H1 (cell line): ENCODE measurements at regions not wholly inside any gene's neighbourhood (a gene's known extent, or its start where the extent isn't known, plus 50 kb on each side); places are given as distances from the start of the nearest gene placed in this dataset.

Experiments
- CTCF ChIA-PET: fragments of 300-600 bp; sonication (Branson Sonifier 250); formaldehyde crosslinking; loops from one replicate; lab custom pipeline; 2021; ENCODE audit not compliant: partially characterized antibody; lab: Charles Lee
- POLR2A ChIA-PET: fragments of 300-600 bp; sonication (Branson Sonifier 250); formaldehyde crosslinking; loops from one replicate; lab custom pipeline; 2021; ENCODE audit warnings: inconsistent platforms; ENCODE audit not compliant: partially characterized antibody; lab: Charles Lee
- DNase-seq, 2 experiments: peaks; one replicate each; pipeline versions ENCODE4 v3.0.0 to v3.0.0-alpha.2; 2010 to 2022; ENCODE audit warnings: low spot score in 2 of 2, low read depth in 1 of 2, mixed read lengths in 1 of 2
- FAIRE-seq: peaks from 2 replicates; lab custom pipeline; 2011; peaks lifted over from hg19 to GRCh38; lab: Jason Lieb, UNC
- H2AFZ ChIP-seq: 2 replicates; pipeline ENCODE4 v1.8.1; 2012; ENCODE audit warnings: low read length, inconsistent platforms
- H2AK5ac ChIP-seq: 2 replicates; pipeline ENCODE4 v1.6.1; 2013; ENCODE audit warnings: low read depth, low read length
- H2BK120ac ChIP-seq: replicated peaks from 2 replicates; pipeline ENCODE3; 2013; ENCODE audit warnings: low read depth, low read length, inconsistent platforms
- H2BK12ac ChIP-seq: 2 replicates; pipeline ENCODE4 v1.6.1; 2013; ENCODE audit warnings: low read depth, low read length
- H2BK15ac ChIP-seq: 2 replicates; pipeline ENCODE4 v1.6.1; 2013; ENCODE audit warnings: low read length
- H2BK20ac ChIP-seq: 2 replicates; pipeline ENCODE4 v1.6.1; 2013; ENCODE audit warnings: low read length
- H2BK5ac ChIP-seq: 2 replicates; pipeline ENCODE4 v1.6.1; 2013; ENCODE audit warnings: low read depth, low read length
- H3K14ac ChIP-seq: 2 replicates; pipeline ENCODE4 v1.6.1; 2013; ENCODE audit warnings: inconsistent platforms; ENCODE audit not compliant: insufficient read length
- H3K18ac ChIP-seq: 2 replicates; pipeline ENCODE4 v1.6.1; 2013; ENCODE audit warnings: low read length; ENCODE audit errors: extremely low read depth
- H3K23ac ChIP-seq: 2 replicates; pipeline ENCODE4 v1.6.1; 2013; ENCODE audit warnings: inconsistent platforms; ENCODE audit not compliant: insufficient read length
- H3K23me2 ChIP-seq: 2 replicates; pipeline ENCODE4 v1.6.1; 2013; ENCODE audit warnings: low read depth, low read length
- H3K27ac ChIP-seq: 2 replicates; pipeline ENCODE4 v1.6.1; 2011; ENCODE audit warnings: low read depth, low read length, inconsistent platforms
- H3K27me3 ChIP-seq, 4 experiments: replicated peaks in 1 of 4; 1 replicate in 1 of 4; 2 replicates in 3 of 4; pipeline versions ENCODE4 v1.6.1 to v1.8.1; 2011 to 2013; ENCODE audit warnings: low read length in 3 of 4, mild to moderate bottlenecking in 3 of 4, inconsistent platforms in 2 of 4, mixed read lengths in 2 of 4, moderate library complexity in 1 of 4; ENCODE audit not compliant: control insufficient read depth in 3 of 4, insufficient read depth in 3 of 4; ENCODE audit errors: extremely low read depth in 1 of 4
- H3K36me3 ChIP-seq, 4 experiments: 2 replicates each; pipeline versions ENCODE4 v1.6.1 to v1.8.1; 2011 to 2013; ENCODE audit warnings: mild to moderate bottlenecking in 4 of 4, low read length in 3 of 4, moderate library complexity in 2 of 4, control low read depth in 1 of 4, inconsistent platforms in 1 of 4; ENCODE audit not compliant: insufficient read depth in 4 of 4, control insufficient read depth in 2 of 4
- H3K4ac ChIP-seq: replicated peaks from 2 replicates; pipeline ENCODE3; 2013; ENCODE audit warnings: low read length, low read depth, mixed read lengths, inconsistent platforms; ENCODE audit not compliant: insufficient read length
- H3K4me1 ChIP-seq, 4 experiments: replicated peaks in 1 of 4; 1 replicate in 1 of 4; 2 replicates in 3 of 4; pipeline versions ENCODE4 v1.6.1 to v1.8.1; 2011 to 2013; ENCODE audit warnings: low read length in 3 of 4, inconsistent platforms in 2 of 4, mixed read lengths in 1 of 4; ENCODE audit not compliant: insufficient read depth in 4 of 4, control insufficient read depth in 3 of 4
- H3K4me2 ChIP-seq, 2 experiments: 2 replicates each; pipeline versions ENCODE4 v1.6.1 to v1.8.1; 2011 to 2013; ENCODE audit warnings: low read depth in 2 of 2, low read length in 2 of 2, control low read depth in 1 of 2, inconsistent platforms in 1 of 2, mild to moderate bottlenecking in 1 of 2; ENCODE audit not compliant: insufficient read depth in 1 of 2
- H3K4me3 ChIP-seq, 4 experiments: fragments of 200-600, 300-600 bp in 1 of 4; sonication (generic), shearing (Covaris generic), sonication (Bioruptor Twin) in 1 of 4; 2 replicates each; pipeline versions ENCODE4 v1.5.1 to v1.8.1; 2011 to 2016; ENCODE audit warnings: low read length in 4 of 4, low read depth in 3 of 4, control low read depth in 2 of 4, inconsistent platforms in 2 of 4, mild to moderate bottlenecking in 2 of 4, mixed read lengths in 1 of 4, moderate library complexity in 1 of 4; ENCODE audit not compliant: insufficient read depth in 2 of 4; ENCODE audit errors: extremely low read depth in 1 of 4
- H3K56ac ChIP-seq: replicated peaks from 2 replicates; pipeline ENCODE3; 2013; ENCODE audit warnings: low read depth, mild to moderate bottlenecking, mixed read lengths, low read length, inconsistent platforms; ENCODE audit not compliant: insufficient read length
- H3K79me1 ChIP-seq: 2 replicates; pipeline ENCODE4 v1.6.1; 2013; ENCODE audit warnings: low read depth, low read length, control low read depth
- H3K79me2 ChIP-seq, 2 experiments: 2 replicates each; pipeline versions ENCODE4 v1.6.1 to v1.8.1; 2012 to 2013; ENCODE audit warnings: low read length in 2 of 2, mild to moderate bottlenecking in 2 of 2, inconsistent platforms in 1 of 2; ENCODE audit not compliant: insufficient read depth in 2 of 2, control insufficient read depth in 1 of 2
- H3K9ac ChIP-seq, 4 experiments: replicated peaks in 1 of 4; 1 replicate in 1 of 4; 2 replicates in 3 of 4; pipeline versions ENCODE4 v1.6.1 to v1.8.1; 2011 to 2013; ENCODE audit warnings: low read depth in 3 of 4, low read length in 3 of 4, control low read depth in 2 of 4, mild to moderate bottlenecking in 2 of 4, moderate library complexity in 2 of 4, inconsistent platforms in 1 of 4; ENCODE audit errors: extremely low read depth in 1 of 4
- H3K9me3 ChIP-seq, 2 experiments: 2 replicates each; pipeline versions ENCODE4 v1.6.1 to v1.8.1; 2012 to 2013; ENCODE audit warnings: mild to moderate bottlenecking in 2 of 2, moderate library complexity in 2 of 2, control low read depth in 1 of 2, inconsistent platforms in 1 of 2, low read depth in 1 of 2, low read length in 1 of 2, mixed read lengths in 1 of 2; ENCODE audit not compliant: insufficient read depth in 2 of 2
- H4K20me1 ChIP-seq, 2 experiments: replicated peaks in 1 of 2; 2 replicates each; pipeline versions ENCODE3 to v1.8.1; 2011 to 2013; ENCODE audit warnings: inconsistent platforms in 2 of 2, low read length in 2 of 2, mild to moderate bottlenecking in 1 of 2; ENCODE audit not compliant: insufficient read depth in 2 of 2, control insufficient read depth in 1 of 2
- H4K5ac ChIP-seq: 2 replicates; pipeline ENCODE4 v1.6.1; 2013; ENCODE audit warnings: low read length, low read depth, mixed read lengths, inconsistent platforms; ENCODE audit not compliant: insufficient read length
- H4K8ac ChIP-seq: 2 replicates; pipeline ENCODE4 v1.8.0; 2013; ENCODE audit warnings: mild to moderate bottlenecking, moderate library complexity, low read length, inconsistent platforms; ENCODE audit not compliant: insufficient read depth; ENCODE audit errors: extremely low read depth
- H4K91ac ChIP-seq: replicated peaks from 2 replicates; pipeline ENCODE3; 2013; ENCODE audit warnings: low read length, mixed read lengths, inconsistent platforms; ENCODE audit not compliant: insufficient read length
- BCL11A ChIP-seq, 2 experiments: IDR thresholded peaks; one replicate each; pipeline ENCODE4 v1.6.1; 2011; ENCODE audit warnings: low read depth in 2 of 2, low read length in 2 of 2, mild to moderate bottlenecking in 2 of 2
- CBX5 ChIP-seq: fragments of 300-800, 300-1000 bp; sonication (generic); IDR thresholded peaks from 2 replicates; pipeline ENCODE4 v1.7.1; 2016; ENCODE audit warnings: antibody characterized with exemption, low read length, low read depth
- KDM1A ChIP-seq: fragments of 200-600, 300-600 bp; sonication (generic); IDR thresholded peaks from 2 replicates; pipeline ENCODE4 v1.7.1; 2016; ENCODE audit warnings: mild to moderate bottlenecking, low read length, borderline replicate concordance
- SAP30 ChIP-seq: fragments of 300-600 bp; sonication (generic); IDR thresholded peaks from 2 replicates; pipeline ENCODE4 v1.7.1; 2012; ENCODE audit warnings: low read length, moderate library complexity, mild to moderate bottlenecking, inconsistent platforms; ENCODE audit not compliant: insufficient read depth, insufficient replicate concordance
- TAF1 ChIP-seq: IDR thresholded peaks from 2 replicates; pipeline ENCODE4 v1.6.1; 2011; ENCODE audit warnings: mild to moderate bottlenecking, low read depth, low read length
- TEAD4 ChIP-seq: IDR thresholded peaks from 2 replicates; pipeline ENCODE4 v1.6.1; 2012; ENCODE audit warnings: low read depth, low read length, inconsistent platforms, mixed read lengths
- YY1 ChIP-seq: IDR thresholded peaks from 2 replicates; pipeline ENCODE4 v1.6.1; 2011; ENCODE audit warnings: low read depth, mild to moderate bottlenecking, low read length
- WGBS, 2 experiments: shearing (Covaris generic) in 1 of 2; methylation state at CpG; one replicate each; pipeline versions ENCODE4 v1.1.6 to v1.1.7; 2013 to 2015; ENCODE audit warnings: low lambda C conversion rate in 2 of 2, mixed read lengths in 2 of 2, inconsistent platforms in 1 of 2, low coverage in 1 of 2, missing lambda C conversion rate in 1 of 2; ENCODE audit not compliant: insufficient replicate concordance in 2 of 2, insufficient coverage in 1 of 2, insufficient read length in 1 of 2; ENCODE audit errors: extremely low coverage in 1 of 2, missing lambda C conversion rate in 1 of 2; 5-methylcytosine and 5-hydroxymethylcytosine counted together

DNA sequence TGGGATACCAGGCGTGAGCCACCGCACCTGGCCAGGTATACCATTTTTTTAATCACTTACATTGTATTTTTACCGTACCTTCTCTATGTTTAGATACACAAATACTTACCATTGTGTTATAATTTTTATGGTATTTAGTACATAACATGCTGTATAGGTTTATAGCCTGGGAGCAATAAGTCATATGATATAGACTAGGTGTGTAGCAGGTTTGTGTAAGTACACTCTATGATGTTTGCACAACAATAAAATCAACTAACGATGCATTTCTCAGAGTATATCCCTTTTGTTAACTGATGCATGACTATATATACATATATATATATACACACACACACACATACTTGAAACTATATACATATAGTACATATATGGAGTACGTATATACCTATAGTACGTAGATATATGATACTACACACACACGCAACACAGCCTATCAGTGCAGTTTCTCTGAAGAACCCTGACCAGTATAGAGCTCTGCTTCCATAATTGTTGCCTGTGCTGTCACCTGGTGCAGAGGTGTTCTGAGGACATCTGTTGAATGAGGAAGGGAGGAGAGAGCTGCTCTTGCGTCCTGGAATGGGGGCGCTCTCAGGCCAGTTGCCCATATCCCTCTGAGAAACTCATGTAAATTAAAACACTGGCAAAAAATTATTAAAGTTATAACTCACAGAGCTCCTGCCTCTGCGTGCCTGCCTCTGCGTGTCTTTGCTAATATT is 315.3 kb downstream of the FGFR2 start:
- no peak overlapping the region for H3K56ac ChIP-seq
- H2AFZ ChIP-seq: no peak overlapping the region
- H3K4me3 ChIP-seq: no peak overlapping the region
- ChIA-PET CTCF (interaction anchor here (1.7 kb wide), 1 partner anchor 45 kb away, joined by 5 read pairs; no protein-coding TSS in a partner anchor), POLR2A (no interaction called here)
- H3K4me1 ChIP-seq: peaks cover 3 to 12% (median 5%) of the 10 kb centered on the region in 4 experiments; a peak in 6 of 7 replicates
- H3K9me3 ChIP-seq: no peaks in the 10 kb centered on the region
- no peak overlapping the region for H2AK5ac ChIP-seq
- H3K4me2 ChIP-seq: no peak overlapping the region
- FAIRE-seq: no peak
- no peak for DNase-seq
- H3K27ac ChIP-seq: no peak overlapping the region
- no peaks in the 10 kb centered on the region for H3K23me2 ChIP-seq
- H2BK120ac ChIP-seq: no peak overlapping the region
- H3K14ac ChIP-seq: no peak overlapping the region
- WGBS, 2 experiments: 93% methylated on average over 11 of the region's 11 CpGs; no CpG with 5 or more reads in 1 of the 2 experiments
- no peak overlapping the region for H3K23ac ChIP-seq
- no peak overlapping the region for H4K8ac ChIP-seq
- H3K27me3 ChIP-seq: no peaks in the 10 kb centered on the region
- H4K20me1 ChIP-seq: no peaks in the 10 kb centered on the region
- no peak overlapping the region for H3K9ac ChIP-seq
- H3K79me2 ChIP-seq: no peaks in the 10 kb centered on the region
- H3K36me3 ChIP-seq: no peaks in the 10 kb centered on the region
- H2BK20ac ChIP-seq: no peak overlapping the region
- H2BK12ac ChIP-seq: no peak overlapping the region; the same call in 1 of the 2 replicates
- no peak overlapping the region for H2BK15ac ChIP-seq
- TF ChIP-seq BCL11A (IDR thresholded peaks at IDR 0.05; ENCODE audit: low read depth in 2 of 2, low read length in 2 of 2): no peak
- no peak for TF ChIP-seq KDM1A
- TF ChIP-seq TEAD4: no peak
- no peak for TF ChIP-seq TAF1
- no peak for TF ChIP-seq YY1
- no peak for TF ChIP-seq CBX5
- no peak for TF ChIP-seq SAP30
- no peak overlapping the region for H4K5ac ChIP-seq
- H3K18ac ChIP-seq: no peak overlapping the region
- H4K91ac ChIP-seq: no peak overlapping the region
- no peaks in the 10 kb centered on the region for H3K79me1 ChIP-seq
- H3K4ac ChIP-seq: no peak overlapping the region
- no peak overlapping the region for H2BK5ac ChIP-seq
